ENCODE measurements at regions not wholly inside any gene's neighbourhood (a gene's known extent, or its start where the extent isn't known, plus 50 kb on each side); places are given as distances from the start of the nearest gene placed in this dataset.

DNA sequence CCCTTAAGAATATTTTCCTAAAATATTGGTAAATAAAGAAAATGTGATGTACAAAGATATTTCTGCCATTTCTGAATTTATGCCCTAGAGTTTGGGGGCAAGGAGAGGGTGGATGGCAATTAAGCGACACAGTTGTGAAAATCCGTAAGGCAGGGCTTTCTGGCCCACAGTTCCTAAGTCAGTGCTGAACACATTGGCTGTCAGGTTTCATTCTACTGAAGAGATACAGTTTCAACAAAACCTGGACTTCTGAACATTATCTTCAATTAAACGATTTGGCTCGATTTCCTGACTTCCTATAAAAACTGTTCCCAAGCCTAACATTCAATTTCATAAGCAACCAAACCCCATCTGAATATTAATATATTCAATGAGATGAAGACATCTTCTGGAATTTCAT is 61.1 kb upstream of the NEBL start:
- Histone ChIP-seq H3K4me3 (no peak overlapping the region), H3K36me3 (no peaks in the 10 kb centered on the region), H3K27ac (no peak overlapping the region), H3K27me3 (no peaks in the 10 kb centered on the region), H3K9me3 (no peaks in the 10 kb centered on the region), H3K4me1 (no peaks in the 10 kb centered on the region)
- no peak for DNase-seq
- TF ChIP-seq, protein P1, sequence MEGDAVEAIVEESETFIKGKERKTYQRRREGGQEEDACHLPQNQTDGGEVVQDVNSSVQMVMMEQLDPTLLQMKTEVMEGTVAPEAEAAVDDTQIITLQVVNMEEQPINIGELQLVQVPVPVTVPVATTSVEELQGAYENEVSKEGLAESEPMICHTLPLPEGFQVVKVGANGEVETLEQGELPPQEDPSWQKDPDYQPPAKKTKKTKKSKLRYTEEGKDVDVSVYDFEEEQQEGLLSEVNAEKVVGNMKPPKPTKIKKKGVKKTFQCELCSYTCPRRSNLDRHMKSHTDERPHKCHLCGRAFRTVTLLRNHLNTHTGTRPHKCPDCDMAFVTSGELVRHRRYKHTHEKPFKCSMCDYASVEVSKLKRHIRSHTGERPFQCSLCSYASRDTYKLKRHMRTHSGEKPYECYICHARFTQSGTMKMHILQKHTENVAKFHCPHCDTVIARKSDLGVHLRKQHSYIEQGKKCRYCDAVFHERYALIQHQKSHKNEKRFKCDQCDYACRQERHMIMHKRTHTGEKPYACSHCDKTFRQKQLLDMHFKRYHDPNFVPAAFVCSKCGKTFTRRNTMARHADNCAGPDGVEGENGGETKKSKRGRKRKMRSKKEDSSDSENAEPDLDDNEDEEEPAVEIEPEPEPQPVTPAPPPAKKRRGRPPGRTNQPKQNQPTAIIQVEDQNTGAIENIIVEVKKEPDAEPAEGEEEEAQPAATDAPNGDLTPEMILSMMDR (IDR thresholded peaks at IDR 0.05) = no peak
- TF ChIP-seq POLR2A (IDR thresholded peaks at IDR 0.05) = no peak

DNA sequence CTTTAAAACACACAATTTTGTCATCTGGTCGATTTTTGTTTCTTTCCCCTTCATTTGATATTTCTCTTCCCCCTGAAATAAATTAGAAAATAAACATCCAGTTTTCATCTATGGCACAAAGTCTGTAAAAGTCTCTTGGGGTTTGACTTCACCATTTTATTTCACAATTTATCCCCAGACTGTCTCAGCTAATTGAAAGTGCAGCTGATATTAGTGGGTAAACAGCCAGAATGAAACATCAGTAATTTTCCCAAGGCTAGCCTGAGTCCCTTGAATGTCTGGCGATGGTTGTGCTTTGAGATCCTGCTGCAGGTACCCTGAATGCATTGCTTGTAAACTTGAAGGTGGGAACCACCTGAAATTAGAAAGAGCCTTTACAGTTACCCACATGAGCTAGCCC is 60.6 kb upstream of the NEBL start:
- Histone ChIP-seq H3K4me3 (no peak overlapping the region), H3K36me3 (no peaks in the 10 kb centered on the region), H3K9me3 (no peaks in the 10 kb centered on the region), H3K27ac (no peak overlapping the region), H3K4me1 (no peaks in the 10 kb centered on the region), H3K27me3 (no peaks in the 10 kb centered on the region)
- no peak for TF ChIP-seq POLR2A (IDR thresholded peaks at IDR 0.05)
- TF ChIP-seq, protein P1 (IDR thresholded peaks at IDR 0.05) = no peak
- DNase-seq = no peak

GRCh38 chr10:20956843-20957242 is 59.7 kb upstream of the NEBL start:
- no peaks in the 10 kb centered on the region for H3K27me3 ChIP-seq
- no peak for TF ChIP-seq POLR2A (IDR thresholded peaks at IDR 0.05)
- TF ChIP-seq, protein P1 (IDR thresholded peaks at IDR 0.05) = no peak
- no peak overlapping the region for H3K27ac ChIP-seq
- H3K9me3 ChIP-seq = no peaks in the 10 kb centered on the region
- H3K36me3 ChIP-seq = no peaks in the 10 kb centered on the region
- no peak for DNase-seq
- H3K4me3 ChIP-seq = no peak overlapping the region
- no peaks in the 10 kb centered on the region for H3K4me1 ChIP-seq

DNA sequence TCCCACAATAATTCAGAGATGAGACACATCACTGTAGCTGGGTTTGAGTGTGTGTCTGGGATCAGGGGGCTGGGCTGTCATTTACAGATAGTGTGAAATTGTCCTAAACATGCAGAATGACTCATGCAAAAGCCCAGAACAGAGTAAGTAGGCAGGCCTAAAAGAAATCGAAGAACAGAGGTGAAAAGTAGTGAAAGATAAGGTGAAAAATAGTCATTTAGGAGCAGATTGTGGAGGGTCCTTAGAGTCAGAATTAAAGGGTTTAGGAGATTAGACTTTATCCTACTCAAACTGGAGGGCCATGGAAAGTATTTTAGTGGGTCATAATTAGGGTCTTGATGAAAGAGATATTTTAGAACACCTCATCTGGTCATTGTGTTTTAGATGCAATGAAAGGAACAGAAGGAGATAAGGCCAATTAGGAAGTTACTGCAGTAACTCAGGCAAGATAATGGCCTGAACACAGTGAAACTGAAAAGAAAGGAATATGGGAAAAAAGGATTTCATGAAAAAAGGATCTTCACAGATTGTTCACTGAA is 58.3 kb upstream of the NEBL start:
- TF ChIP-seq, protein P1 (IDR thresholded peaks at IDR 0.05) = no peak
- no peak for TF ChIP-seq POLR2A (IDR thresholded peaks at IDR 0.05)
- DNase-seq = no peak
- Histone ChIP-seq H3K4me3 (no peak overlapping the region), H3K4me1 (no peaks in the 10 kb centered on the region), H3K27ac (no peak overlapping the region), H3K9me3 (no peaks in the 10 kb centered on the region), H3K27me3 (no peaks in the 10 kb centered on the region), H3K36me3 (no peaks in the 10 kb centered on the region)

DNA sequence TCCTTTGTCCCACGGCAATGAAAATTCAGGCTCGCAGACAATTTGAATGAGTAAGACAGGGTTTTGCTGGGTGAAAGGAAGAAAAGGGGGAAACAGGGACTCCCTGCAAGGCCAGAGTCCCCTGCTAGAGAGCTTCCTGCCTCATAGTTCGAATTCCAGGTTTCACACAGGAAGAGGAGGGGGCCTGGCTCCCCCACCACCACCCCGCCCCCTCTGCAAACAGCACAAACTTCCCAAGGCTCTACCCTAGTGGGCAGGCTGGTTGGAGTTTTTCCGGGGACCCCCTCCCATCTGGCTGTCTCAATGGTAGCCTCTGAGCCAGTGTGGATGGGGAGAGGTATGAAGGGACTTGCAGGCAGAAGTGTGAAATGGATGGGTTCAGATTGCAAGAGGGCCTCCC is 57.4 kb upstream of the NEBL start:
- H3K4me1 ChIP-seq = no peaks in the 10 kb centered on the region
- no peaks in the 10 kb centered on the region for H3K36me3 ChIP-seq
- no peak overlapping the region for H3K27ac ChIP-seq
- H3K27me3 ChIP-seq = no peaks in the 10 kb centered on the region
- no peak overlapping the region for H3K4me3 ChIP-seq
- TF ChIP-seq POLR2A (IDR thresholded peaks at IDR 0.05) = no peak
- TF ChIP-seq, protein P1 (IDR thresholded peaks at IDR 0.05) = no peak
- DNase-seq = no peak
- no peaks in the 10 kb centered on the region for H3K9me3 ChIP-seq

DNA sequence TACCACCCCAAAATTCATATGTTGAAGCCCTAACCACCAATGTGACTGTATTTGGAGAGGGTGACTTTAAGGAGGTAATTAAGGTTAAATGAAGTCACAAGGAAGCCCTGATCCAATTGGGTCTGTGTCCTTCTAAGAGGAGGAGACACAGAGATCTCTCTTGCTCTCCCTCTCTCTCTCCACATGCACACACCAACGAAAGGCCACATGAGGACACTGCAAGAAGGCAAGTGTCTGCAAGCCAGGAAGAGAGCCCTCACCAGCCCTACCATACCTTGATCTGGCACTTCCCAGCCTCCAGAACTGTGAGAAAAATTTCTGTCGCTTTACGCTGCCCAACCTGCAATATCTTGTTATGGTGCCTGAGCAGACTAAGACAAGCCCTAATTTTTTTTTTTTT is 56.0 kb upstream of the NEBL start:
- no peak overlapping the region for H3K4me3 ChIP-seq
- TF ChIP-seq, protein P1 (IDR thresholded peaks at IDR 0.05) = no peak
- no peak for TF ChIP-seq POLR2A (IDR thresholded peaks at IDR 0.05)
- no peaks in the 10 kb centered on the region for H3K9me3 ChIP-seq

More for the DNA sequence above, 56.0 kb upstream of the NEBL start:
- Histone ChIP-seq H3K4me1 (no peaks in the 10 kb centered on the region), H3K36me3 (no peaks in the 10 kb centered on the region), H3K27ac (no peak overlapping the region), H3K27me3 (no peaks in the 10 kb centered on the region)
- no peak for DNase-seq

Data from Peyer's patch (tissue), 4 donors.